MM.1S (cell line): ENCODE measurements at regions not wholly inside any gene's neighbourhood (a gene's known extent, or its start where the extent isn't known, plus 50 kb on each side); places are given as distances from the start of the nearest gene placed in this dataset.

ENCODE experiments used
- DNase-seq: peaks from one replicate; pipeline ENCODE4 v3.0.0-alpha.2; 2015
- H2AFZ ChIP-seq: fragments of 300-600 bp; sonication (generic); 2 replicates; pipeline ENCODE4 v1.6.0; 2016; ENCODE audit warnings: antibody characterized with exemption, low read length
- H3F3A ChIP-seq: fragments of 300-600 bp; sonication (generic); 2 replicates; pipeline ENCODE4 v1.6.1; 2016; ENCODE audit warnings: mild to moderate bottlenecking, antibody characterized with exemption, low read length, moderate library complexity, mixed read lengths; ENCODE audit not compliant: insufficient read depth
- H3K27ac ChIP-seq: fragments of 300-600 bp; sonication (generic); 2 replicates; pipeline ENCODE4 v1.5.1; 2016; ENCODE audit warnings: mild to moderate bottlenecking, low read length
- H3K27me3 ChIP-seq: fragments of 300-600 bp; sonication (generic); replicated peaks from 2 replicates; pipeline ENCODE4 v1.6.0; 2016; ENCODE audit warnings: low read length; ENCODE audit not compliant: insufficient read depth
- H3K36me3 ChIP-seq: fragments of 300-600 bp; sonication (generic); replicated peaks from 2 replicates; pipeline ENCODE4 v1.6.1; 2016; ENCODE audit warnings: mild to moderate bottlenecking, low read length, mixed read lengths; ENCODE audit not compliant: insufficient read depth
- H3K4me1 ChIP-seq: fragments of 300-600 bp; sonication (generic); 2 replicates; pipeline ENCODE4 v1.6.1; 2016; ENCODE audit warnings: low read length, mixed read lengths
- H3K4me2 ChIP-seq: fragments of 300-600 bp; sonication (generic); 2 replicates; pipeline ENCODE4 v1.6.0; 2016; ENCODE audit warnings: low read depth, low read length
- H3K4me3 ChIP-seq: fragments of 300-600 bp; sonication (generic); 2 replicates; pipeline ENCODE4 v1.5.1; 2016; ENCODE audit warnings: low read length, mixed read lengths
- H3K79me2 ChIP-seq: fragments of 300-600 bp; sonication (generic); 2 replicates; pipeline ENCODE4 v1.6.1; 2016; ENCODE audit warnings: mixed run types, low read length, mixed read lengths
- H3K9ac ChIP-seq: fragments of 300-600 bp; sonication (generic); 2 replicates; pipeline ENCODE4 v1.6.1; 2016; ENCODE audit warnings: low read length, mixed read lengths
- H3K9me2 ChIP-seq: fragments of 300-600 bp; sonication (generic); replicated peaks from 2 replicates; pipeline ENCODE4 v1.6.1; 2016; ENCODE audit warnings: mild to moderate bottlenecking, low read length, mixed read lengths; ENCODE audit not compliant: insufficient read depth
- H3K9me3 ChIP-seq: fragments of 300-600 bp; sonication (generic); replicated peaks from 2 replicates; pipeline ENCODE4 v1.6.1; 2016; ENCODE audit warnings: mild to moderate bottlenecking, low read length, mixed read lengths; ENCODE audit not compliant: insufficient read depth
- H4K20me1 ChIP-seq: fragments of 300-600 bp; sonication (generic); 2 replicates; pipeline ENCODE4 v1.6.1; 2016; ENCODE audit warnings: mild to moderate bottlenecking, low read length, moderate library complexity, mixed read lengths; ENCODE audit not compliant: insufficient read depth
- EZH2 ChIP-seq: fragments of 300-600 bp; sonication (generic); optimal IDR thresholded peaks from 2 replicates; pipeline ENCODE3; 2017; ENCODE audit warnings: low read depth, mild to moderate bottlenecking, antibody characterized with exemption, low read length, mixed read lengths
- EZH2phosphoT487 ChIP-seq: fragments of 300-600 bp; sonication (generic); IDR thresholded peaks from 2 replicates; pipeline ENCODE4 v1.6.1; 2018; ENCODE audit warnings: antibody characterized with exemption, low read length
- TF ChIP-seq, protein P1 (sequence below): fragments of 300-600 bp; sonication (generic); IDR thresholded peaks from 2 replicates; pipeline ENCODE4 v1.5.1; 2016; ENCODE audit warnings: antibody characterized with exemption, low read length, mixed read lengths

GRCh38 chr12:69095765-69096477 lies 143.4 kb upstream of the CPSF6 start:
- Histone ChIP-seq H3K4me2 (no peak overlapping the region), H2AFZ (no peak overlapping the region), H3K9me3 (no peaks in the 10 kb centered on the region), H3K27ac (no peak overlapping the region), H3F3A (no peaks in the 10 kb centered on the region), H3K27me3 (no peaks in the 10 kb centered on the region), H3K36me3 (no peaks in the 10 kb centered on the region), H3K4me3 (no peak overlapping the region), H3K4me1 (no peaks in the 10 kb centered on the region), H3K79me2 (no peaks in the 10 kb centered on the region), H3K9me2 (no peaks in the 10 kb centered on the region), H4K20me1 (no peaks in the 10 kb centered on the region), H3K9ac (no peak overlapping the region)
- no peak for TF ChIP-seq EZH2
- TF ChIP-seq EZH2phosphoT487 = no peak
- TF ChIP-seq, protein P1, sequence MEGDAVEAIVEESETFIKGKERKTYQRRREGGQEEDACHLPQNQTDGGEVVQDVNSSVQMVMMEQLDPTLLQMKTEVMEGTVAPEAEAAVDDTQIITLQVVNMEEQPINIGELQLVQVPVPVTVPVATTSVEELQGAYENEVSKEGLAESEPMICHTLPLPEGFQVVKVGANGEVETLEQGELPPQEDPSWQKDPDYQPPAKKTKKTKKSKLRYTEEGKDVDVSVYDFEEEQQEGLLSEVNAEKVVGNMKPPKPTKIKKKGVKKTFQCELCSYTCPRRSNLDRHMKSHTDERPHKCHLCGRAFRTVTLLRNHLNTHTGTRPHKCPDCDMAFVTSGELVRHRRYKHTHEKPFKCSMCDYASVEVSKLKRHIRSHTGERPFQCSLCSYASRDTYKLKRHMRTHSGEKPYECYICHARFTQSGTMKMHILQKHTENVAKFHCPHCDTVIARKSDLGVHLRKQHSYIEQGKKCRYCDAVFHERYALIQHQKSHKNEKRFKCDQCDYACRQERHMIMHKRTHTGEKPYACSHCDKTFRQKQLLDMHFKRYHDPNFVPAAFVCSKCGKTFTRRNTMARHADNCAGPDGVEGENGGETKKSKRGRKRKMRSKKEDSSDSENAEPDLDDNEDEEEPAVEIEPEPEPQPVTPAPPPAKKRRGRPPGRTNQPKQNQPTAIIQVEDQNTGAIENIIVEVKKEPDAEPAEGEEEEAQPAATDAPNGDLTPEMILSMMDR = no peak
- DNase-seq = no peak

GRCh38 chr12:69096669-69097335 lies 142.6 kb upstream of the CPSF6 start:
- Histone ChIP-seq H4K20me1 (no peaks in the 10 kb centered on the region), H3K4me1 (no peaks in the 10 kb centered on the region), H3K79me2 (no peaks in the 10 kb centered on the region), H3K9me3 (no peaks in the 10 kb centered on the region), H3K4me2 (no peak overlapping the region), H3K4me3 (no peak overlapping the region), H3K9me2 (no peaks in the 10 kb centered on the region), H3K27ac (no peak overlapping the region), H3K9ac (no peak overlapping the region), H3F3A (no peaks in the 10 kb centered on the region), H3K36me3 (no peaks in the 10 kb centered on the region), H3K27me3 (no peaks in the 10 kb centered on the region), H2AFZ (no peak overlapping the region)
- DNase-seq = no peak
- TF ChIP-seq EZH2phosphoT487 (no peak), EZH2 (no peak)
- TF ChIP-seq, protein P1 = no peak

GRCh38 chr12:69097619-69098368 lies 141.6 kb upstream of the CPSF6 start:
- Histone ChIP-seq H2AFZ (no peak overlapping the region), H3K27ac (no peak overlapping the region), H3K4me3 (no peak overlapping the region), H3K9me2 (no peaks in the 10 kb centered on the region), H3K9me3 (no peaks in the 10 kb centered on the region), H3K4me1 (no peaks in the 10 kb centered on the region), H3K27me3 (no peaks in the 10 kb centered on the region), H3K4me2 (no peak overlapping the region), H3F3A (no peaks in the 10 kb centered on the region), H3K9ac (no peak overlapping the region), H4K20me1 (no peaks in the 10 kb centered on the region), H3K79me2 (no peaks in the 10 kb centered on the region), H3K36me3 (no peaks in the 10 kb centered on the region)
- TF ChIP-seq, protein P1 = no peak
- no peak for TF ChIP-seq EZH2
- no peak for TF ChIP-seq EZH2phosphoT487
- DNase-seq = no peak
